Lung (tissue), 11 donors: ENCODE measurements at regions not wholly inside any gene's neighbourhood (a gene's known extent, or its start where the extent isn't known, plus 50 kb on each side); places are given as distances from the start of the nearest gene placed in this dataset.

Experiments
- ATAC-seq: fragments of 200-7000 bp; cut with Tn5 transposase; one replicate; pipeline ENCODE4 v1.9.1; 2020; ENCODE audit warnings: moderate number of reproducible peaks; ENCODE audit not compliant: insufficient read depth, low FRiP score
- DNase-seq, 3 donors: peaks; one replicate each; pipeline ENCODE4 v3.0.0-alpha.2; 2013 to 2017
- H3K27ac ChIP-seq, 2 donors: one replicate each; pipeline ENCODE4 v1.5.1; 2013; ENCODE audit warnings: mild to moderate bottlenecking in 2 of 2, moderate library complexity in 2 of 2, control low read depth in 1 of 2, inconsistent platforms in 1 of 2, low read depth in 1 of 2, low read length in 1 of 2
- H3K27me3 ChIP-seq, 3 donors: one replicate each; pipeline ENCODE4 v1.5.1; 2013; ENCODE audit warnings: low read length in 2 of 3; ENCODE audit not compliant: control insufficient read depth in 3 of 3, insufficient read depth in 3 of 3
- H3K36me3 ChIP-seq, 4 donors: one replicate each; pipeline ENCODE4 v1.5.1; 2013; ENCODE audit warnings: low read length in 4 of 4, mild to moderate bottlenecking in 1 of 4, moderate library complexity in 1 of 4; ENCODE audit not compliant: control insufficient read depth in 4 of 4, insufficient read depth in 4 of 4
- H3K4me1 ChIP-seq, 5 donors: one replicate each; pipeline ENCODE4 v1.5.1; 2013; ENCODE audit warnings: low read length in 5 of 5, mild to moderate bottlenecking in 2 of 5, moderate library complexity in 1 of 5; ENCODE audit not compliant: control insufficient read depth in 5 of 5, insufficient read depth in 5 of 5
- H3K4me3 ChIP-seq: one replicate; pipeline ENCODE4 v1.5.1; 2013; ENCODE audit warnings: mild to moderate bottlenecking, control low read depth, moderate library complexity
- H3K9ac ChIP-seq, 2 donors: one replicate each; pipeline ENCODE4 v1.5.1; 2013; ENCODE audit warnings: low read length in 2 of 2, control low read depth in 1 of 2; ENCODE audit not compliant: insufficient read depth in 1 of 2
- H3K9me3 ChIP-seq, 4 donors: one replicate each; pipeline ENCODE4 v1.5.1; 2013; ENCODE audit warnings: low read length in 3 of 4, mild to moderate bottlenecking in 1 of 4, moderate library complexity in 1 of 4; ENCODE audit not compliant: control insufficient read depth in 4 of 4, insufficient read depth in 3 of 4
- WGBS, 2 donors: extraction: QIAGEN DNeasy Blood & Tissue Kit; methylation state at CpG; one replicate each; pipeline ENCODE4 v1.1.7; 2013; 5-methylcytosine and 5-hydroxymethylcytosine counted together
- TF ChIP-seq, protein P1 (sequence below): IDR thresholded peaks from 2 replicates; pipeline ENCODE4 v1.5.1; 2012; ENCODE audit warnings: mild to moderate bottlenecking; ENCODE audit errors: control extremely low read depth, extremely low read depth
- donor health status: control.
- donor health status: control.
- donor health status: Bipolar disorder and iron deficiency.
- donor health status: healthy.
- donor health status: DM: yes; HTN: yes; CAD: no.

DNA sequence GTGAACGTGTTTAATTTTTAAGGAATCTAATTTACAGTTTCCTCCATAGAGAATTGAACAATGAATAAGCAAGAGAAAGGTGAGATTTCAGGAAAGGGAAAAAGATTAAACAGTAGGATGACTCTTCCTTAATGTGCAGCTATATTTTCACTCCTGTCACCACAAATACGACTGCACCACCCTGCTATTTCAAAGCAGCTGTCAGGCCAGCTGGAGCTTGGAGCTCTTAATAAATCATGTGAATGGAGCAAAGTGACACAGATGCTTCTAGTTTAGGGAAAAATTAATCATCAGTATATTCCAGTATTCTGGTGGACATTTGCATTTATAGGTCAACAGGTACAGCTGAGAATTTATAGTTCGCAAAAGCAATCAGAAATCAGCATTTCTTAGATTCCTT is 56.5 kb upstream of the PKIB start:
- no peaks in the 10 kb centered on the region for H3K4me1 ChIP-seq
- WGBS, 2 donors = 74 to 75% methylated on average over 3 of the region's 3 CpGs
- H3K9ac ChIP-seq = no peak overlapping the region
- H3K9me3 ChIP-seq = no peaks in the 10 kb centered on the region
- TF ChIP-seq, protein P1, sequence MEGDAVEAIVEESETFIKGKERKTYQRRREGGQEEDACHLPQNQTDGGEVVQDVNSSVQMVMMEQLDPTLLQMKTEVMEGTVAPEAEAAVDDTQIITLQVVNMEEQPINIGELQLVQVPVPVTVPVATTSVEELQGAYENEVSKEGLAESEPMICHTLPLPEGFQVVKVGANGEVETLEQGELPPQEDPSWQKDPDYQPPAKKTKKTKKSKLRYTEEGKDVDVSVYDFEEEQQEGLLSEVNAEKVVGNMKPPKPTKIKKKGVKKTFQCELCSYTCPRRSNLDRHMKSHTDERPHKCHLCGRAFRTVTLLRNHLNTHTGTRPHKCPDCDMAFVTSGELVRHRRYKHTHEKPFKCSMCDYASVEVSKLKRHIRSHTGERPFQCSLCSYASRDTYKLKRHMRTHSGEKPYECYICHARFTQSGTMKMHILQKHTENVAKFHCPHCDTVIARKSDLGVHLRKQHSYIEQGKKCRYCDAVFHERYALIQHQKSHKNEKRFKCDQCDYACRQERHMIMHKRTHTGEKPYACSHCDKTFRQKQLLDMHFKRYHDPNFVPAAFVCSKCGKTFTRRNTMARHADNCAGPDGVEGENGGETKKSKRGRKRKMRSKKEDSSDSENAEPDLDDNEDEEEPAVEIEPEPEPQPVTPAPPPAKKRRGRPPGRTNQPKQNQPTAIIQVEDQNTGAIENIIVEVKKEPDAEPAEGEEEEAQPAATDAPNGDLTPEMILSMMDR = no peak
- no peak overlapping the region for H3K27ac ChIP-seq
- H3K27me3 ChIP-seq = no peaks in the 10 kb centered on the region
- H3K36me3 ChIP-seq = no peaks in the 10 kb centered on the region
- ATAC-seq (no peak), DNase-seq (no peak)
- no peak overlapping the region for H3K4me3 ChIP-seq

DNA sequence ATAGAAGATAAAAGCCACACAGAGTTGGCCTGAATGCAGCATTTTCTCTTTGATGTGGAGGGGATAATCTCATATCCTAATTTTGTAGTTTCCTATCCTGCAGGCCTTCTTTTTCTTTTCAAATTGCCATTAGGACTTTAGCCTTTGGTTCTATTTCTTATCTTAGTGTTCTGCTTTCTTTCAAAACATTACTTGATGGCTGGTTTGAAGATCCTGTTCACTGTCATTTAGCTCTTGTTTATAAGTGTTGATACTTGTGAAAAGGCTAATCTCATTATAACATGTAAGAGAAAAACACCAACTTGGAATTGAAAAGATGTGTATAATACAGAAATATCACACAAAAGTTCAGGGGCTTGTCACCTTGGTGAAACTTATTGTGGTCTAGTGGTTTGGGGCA is 54.6 kb upstream of the PKIB start:
- DNase-seq (no peak), ATAC-seq (no peak)
- no peak overlapping the region for H3K4me3 ChIP-seq
- H3K27me3 ChIP-seq = no peaks in the 10 kb centered on the region
- no peaks in the 10 kb centered on the region for H3K36me3 ChIP-seq
- no peaks in the 10 kb centered on the region for H3K9me3 ChIP-seq
- TF ChIP-seq, protein P1 = no peak
- no peak overlapping the region for H3K27ac ChIP-seq
- H3K4me1 ChIP-seq = no peaks in the 10 kb centered on the region
- no peak overlapping the region for H3K9ac ChIP-seq

DNA sequence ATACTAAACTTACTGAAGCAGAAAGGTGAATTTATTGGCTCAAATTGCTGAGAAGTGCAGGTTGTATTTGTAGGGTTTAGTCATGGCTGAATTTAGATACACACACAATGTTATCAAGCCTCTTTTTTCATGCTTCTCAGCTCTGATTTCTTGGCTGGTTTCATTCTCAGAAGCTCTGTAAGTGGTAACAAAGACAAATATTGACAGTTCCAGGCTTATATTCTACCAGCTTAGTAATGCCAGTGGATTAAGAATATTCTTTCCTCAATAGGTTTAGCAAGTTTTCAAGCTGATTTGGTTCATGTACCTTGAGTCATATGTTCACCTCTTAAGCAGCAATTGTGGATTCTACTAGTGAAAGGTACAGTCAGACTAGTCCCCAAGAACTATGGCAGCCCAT is 52.1 kb upstream of the PKIB start:
- ATAC-seq (no peak), DNase-seq (peak in 1 of 3 donors; percentile 5)
- TF ChIP-seq, protein P1 = no peak
- peaks cover 0 to 3% (median 0%) of the 10 kb centered on the region in 4 donors for H3K9me3 ChIP-seq
- no peaks in the 10 kb centered on the region for H3K4me1 ChIP-seq
- H3K9ac ChIP-seq = no peak overlapping the region
- H3K4me3 ChIP-seq = no peak overlapping the region
- no peaks in the 10 kb centered on the region for H3K27me3 ChIP-seq
- no peak overlapping the region for H3K27ac ChIP-seq
- no peaks in the 10 kb centered on the region for H3K36me3 ChIP-seq
